K562 (cell line): ENCODE measurements at regions not wholly inside any gene's neighbourhood (a gene's known extent, or its start where the extent isn't known, plus 50 kb on each side); places are given as distances from the start of the nearest gene placed in this dataset.

Experiments used
- ETV5 ChIP-seq: sonication (generic); formaldehyde crosslinking; IDR thresholded peaks from 2 replicates; pipeline ENCODE4 v1.4.0; 2020; ENCODE audit warnings: low read depth, mild to moderate bottlenecking, missing genetic modification reagents
- EZH2 ChIP-seq: IDR thresholded peaks from 2 replicates; pipeline ENCODE4 v1.6.1; 2012; ENCODE audit warnings: low read depth, mild to moderate bottlenecking, inconsistent platforms, low read length, borderline replicate concordance
- MXI1 ChIP-seq: IDR thresholded peaks from 2 replicates; pipeline ENCODE4 v1.6.1; 2011; ENCODE audit warnings: low read depth, mild to moderate bottlenecking, improper control_type of control experiment, low read length
- RBM39 ChIP-seq: fragments of 200-400 bp; formaldehyde crosslinking; optimal IDR thresholded peaks from 2 replicates; pipeline ENCODE3; 2018; ENCODE audit warnings: low read depth, low read length
- TCF7 ChIP-seq: sonication (generic); IDR thresholded peaks from 2 replicates; pipeline ENCODE4 v1.6.1; 2016; ENCODE audit warnings: antibody characterized with exemption, borderline replicate concordance
- ZKSCAN8 ChIP-seq: fragments of 200-800 bp; sonication (Bioruptor generic); IDR thresholded peaks from 2 replicates; pipeline ENCODE4 v1.6.1; 2016; ENCODE audit warnings: missing genetic modification characterization, missing compliant biosample characterization
- ZNF121 ChIP-seq: sonication (generic); formaldehyde crosslinking; conservative IDR thresholded peaks from 2 replicates; pipeline ENCODE4 v1.8.0; 2022; ENCODE audit warnings: missing genetic modification reagents
- ZNF217 ChIP-seq: sonication (generic); formaldehyde crosslinking; IDR thresholded peaks from 2 replicates; pipeline ENCODE4 v1.8.0; 2022; ENCODE audit warnings: mild to moderate bottlenecking, missing genetic modification reagents
- TF ChIP-seq, protein P1 (sequence below), 3 experiments: IDR thresholded peaks in 2 of 3; conservative IDR thresholded peaks in 1 of 3; 2 replicates each; pipeline ENCODE4 v1.5.1; 2011 to 2012; ENCODE audit warnings: low read length in 3 of 3, mild to moderate bottlenecking in 3 of 3, control low read depth in 2 of 3, improper control_type of control experiment in 1 of 3, inconsistent platforms in 1 of 3, low read depth in 1 of 3, mixed read lengths in 1 of 3, moderate library complexity in 1 of 3; ENCODE audit not compliant: insufficient read depth in 2 of 3
- TF ChIP-seq, protein P2 (sequence below): sonication (generic); formaldehyde crosslinking; IDR thresholded peaks from 2 replicates; pipeline ENCODE4 v1.8.1; 2023; ENCODE audit warnings: mild to moderate bottlenecking, missing genetic modification reagents
- TF ChIP-seq, protein P3 (sequence below): sonication (generic); formaldehyde crosslinking; IDR thresholded peaks from 2 replicates; pipeline ENCODE4 v1.8.1; 2023; ENCODE audit warnings: mild to moderate bottlenecking, missing genetic modification reagents

DNA sequence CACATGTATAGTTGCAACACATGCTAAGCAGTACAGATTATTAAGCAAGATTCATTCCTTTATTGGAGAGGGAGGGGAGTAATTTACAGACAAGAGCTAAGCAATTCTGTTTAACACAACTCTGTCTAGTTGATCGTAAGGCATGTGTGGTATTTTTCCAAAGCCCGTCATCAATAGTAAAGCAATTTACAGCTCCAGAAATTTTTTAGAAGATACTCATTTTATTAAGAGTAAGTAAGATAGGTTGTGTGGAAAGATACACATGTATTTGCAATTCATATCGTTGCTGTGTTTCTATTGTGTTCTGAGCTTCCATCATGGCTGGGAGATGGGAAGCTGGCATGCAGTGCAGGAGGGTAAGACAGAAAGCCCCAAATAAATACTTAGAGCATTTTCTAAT, 289.2 kb upstream of the TMEM161B start:
- no peak for TF ChIP-seq ZKSCAN8 (CRISPR knock-in tag)
- TF ChIP-seq TCF7, result no peak
- TF ChIP-seq, protein P1, sequence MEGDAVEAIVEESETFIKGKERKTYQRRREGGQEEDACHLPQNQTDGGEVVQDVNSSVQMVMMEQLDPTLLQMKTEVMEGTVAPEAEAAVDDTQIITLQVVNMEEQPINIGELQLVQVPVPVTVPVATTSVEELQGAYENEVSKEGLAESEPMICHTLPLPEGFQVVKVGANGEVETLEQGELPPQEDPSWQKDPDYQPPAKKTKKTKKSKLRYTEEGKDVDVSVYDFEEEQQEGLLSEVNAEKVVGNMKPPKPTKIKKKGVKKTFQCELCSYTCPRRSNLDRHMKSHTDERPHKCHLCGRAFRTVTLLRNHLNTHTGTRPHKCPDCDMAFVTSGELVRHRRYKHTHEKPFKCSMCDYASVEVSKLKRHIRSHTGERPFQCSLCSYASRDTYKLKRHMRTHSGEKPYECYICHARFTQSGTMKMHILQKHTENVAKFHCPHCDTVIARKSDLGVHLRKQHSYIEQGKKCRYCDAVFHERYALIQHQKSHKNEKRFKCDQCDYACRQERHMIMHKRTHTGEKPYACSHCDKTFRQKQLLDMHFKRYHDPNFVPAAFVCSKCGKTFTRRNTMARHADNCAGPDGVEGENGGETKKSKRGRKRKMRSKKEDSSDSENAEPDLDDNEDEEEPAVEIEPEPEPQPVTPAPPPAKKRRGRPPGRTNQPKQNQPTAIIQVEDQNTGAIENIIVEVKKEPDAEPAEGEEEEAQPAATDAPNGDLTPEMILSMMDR (IDR thresholded peaks at IDR 0.05 in 2 of 3, conservative IDR thresholded peaks at IDR 0.05 in 1 of 3; ENCODE audit: insufficient read depth in 2 of 3, low read depth in 1 of 3, low read length in 3 of 3), result no peak
- no peak for TF ChIP-seq MXI1
- TF ChIP-seq RBM39, result no peak
- TF ChIP-seq ZNF121 (CRISPR knock-in tag), result no peak
- TF ChIP-seq, protein P2, sequence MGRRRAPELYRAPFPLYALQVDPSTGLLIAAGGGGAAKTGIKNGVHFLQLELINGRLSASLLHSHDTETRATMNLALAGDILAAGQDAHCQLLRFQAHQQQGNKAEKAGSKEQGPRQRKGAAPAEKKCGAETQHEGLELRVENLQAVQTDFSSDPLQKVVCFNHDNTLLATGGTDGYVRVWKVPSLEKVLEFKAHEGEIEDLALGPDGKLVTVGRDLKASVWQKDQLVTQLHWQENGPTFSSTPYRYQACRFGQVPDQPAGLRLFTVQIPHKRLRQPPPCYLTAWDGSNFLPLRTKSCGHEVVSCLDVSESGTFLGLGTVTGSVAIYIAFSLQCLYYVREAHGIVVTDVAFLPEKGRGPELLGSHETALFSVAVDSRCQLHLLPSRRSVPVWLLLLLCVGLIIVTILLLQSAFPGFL, result no peak
- TF ChIP-seq ETV5, result no peak
- TF ChIP-seq, protein P3, sequence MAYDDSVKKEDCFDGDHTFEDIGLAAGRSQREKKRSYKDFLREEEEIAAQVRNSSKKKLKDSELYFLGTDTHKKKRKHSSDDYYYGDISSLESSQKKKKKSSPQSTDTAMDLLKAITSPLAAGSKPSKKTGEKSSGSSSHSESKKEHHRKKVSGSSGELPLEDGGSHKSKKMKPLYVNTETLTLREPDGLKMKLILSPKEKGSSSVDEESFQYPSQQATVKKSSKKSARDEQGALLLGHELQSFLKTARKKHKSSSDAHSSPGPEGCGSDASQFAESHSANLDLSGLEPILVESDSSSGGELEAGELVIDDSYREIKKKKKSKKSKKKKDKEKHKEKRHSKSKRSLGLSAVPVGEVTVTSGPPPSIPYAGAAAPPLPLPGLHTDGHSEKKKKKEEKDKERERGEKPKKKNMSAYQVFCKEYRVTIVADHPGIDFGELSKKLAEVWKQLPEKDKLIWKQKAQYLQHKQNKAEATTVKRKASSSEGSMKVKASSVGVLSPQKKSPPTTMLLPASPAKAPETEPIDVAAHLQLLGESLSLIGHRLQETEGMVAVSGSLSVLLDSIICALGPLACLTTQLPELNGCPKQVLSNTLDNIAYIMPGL (CRISPR knock-in tag), result no peak
- TF ChIP-seq ZNF217 (CRISPR knock-in tag), result no peak
- no peak for TF ChIP-seq EZH2
